ENCODE measurements at regions not wholly inside any gene's neighbourhood (a gene's known extent, or its start where the extent isn't known, plus 50 kb on each side); places are given as distances from the start of the nearest gene placed in this dataset.

DNA sequence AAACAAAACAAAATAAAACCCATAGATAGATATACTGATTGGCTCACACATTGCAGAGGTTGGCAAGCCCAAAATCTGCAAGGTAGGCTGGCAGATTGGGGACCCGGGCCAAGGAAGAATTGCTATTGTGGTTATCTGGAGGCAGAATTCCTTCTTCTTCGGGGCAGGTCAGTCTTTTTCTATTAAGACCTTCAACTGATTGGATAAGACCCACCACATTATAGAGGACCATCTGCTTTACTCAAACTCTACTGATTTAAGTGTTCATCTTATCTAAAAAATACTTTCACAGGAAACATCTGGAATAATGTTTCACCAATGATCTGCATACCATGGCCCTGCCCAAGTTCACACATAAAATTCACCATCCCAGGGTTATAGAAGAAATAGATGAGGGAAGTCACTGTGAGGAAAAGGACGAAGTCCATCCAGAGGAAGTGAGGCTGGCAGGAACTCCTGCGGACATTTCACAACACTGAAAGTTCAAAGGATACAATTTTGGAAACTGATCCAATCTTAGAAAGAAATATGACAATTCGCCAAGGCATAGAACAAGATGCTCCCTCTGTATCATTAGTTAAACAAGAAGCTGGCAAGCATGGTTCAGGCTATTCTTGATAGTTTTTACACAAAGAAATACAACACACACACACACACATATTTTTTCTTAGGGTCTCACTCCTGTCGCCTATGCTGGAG, 127.6 kb upstream of the MED13L start:
- DNase-seq: no peak

DNA sequence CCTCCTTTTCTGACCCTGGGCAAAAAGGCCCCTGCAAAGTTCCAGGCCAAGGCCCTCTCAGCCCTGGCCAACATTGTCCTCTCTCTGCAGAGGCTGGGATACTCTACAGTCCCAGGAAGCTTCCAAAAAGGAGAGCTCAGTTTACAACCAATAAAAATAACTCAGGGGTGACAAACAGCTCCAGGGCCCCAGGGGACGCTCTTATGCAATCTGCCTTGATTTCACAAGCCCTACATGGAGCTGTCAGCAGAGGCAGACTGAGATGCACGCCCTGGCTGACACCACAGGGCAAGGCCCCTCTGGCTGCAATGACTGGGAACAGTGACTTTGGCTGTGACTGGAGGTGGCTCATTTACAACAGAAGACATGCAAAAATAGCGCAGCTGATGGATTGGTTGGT, 129.0 kb upstream of the MED13L start:
- no peak for DNase-seq

DNA sequence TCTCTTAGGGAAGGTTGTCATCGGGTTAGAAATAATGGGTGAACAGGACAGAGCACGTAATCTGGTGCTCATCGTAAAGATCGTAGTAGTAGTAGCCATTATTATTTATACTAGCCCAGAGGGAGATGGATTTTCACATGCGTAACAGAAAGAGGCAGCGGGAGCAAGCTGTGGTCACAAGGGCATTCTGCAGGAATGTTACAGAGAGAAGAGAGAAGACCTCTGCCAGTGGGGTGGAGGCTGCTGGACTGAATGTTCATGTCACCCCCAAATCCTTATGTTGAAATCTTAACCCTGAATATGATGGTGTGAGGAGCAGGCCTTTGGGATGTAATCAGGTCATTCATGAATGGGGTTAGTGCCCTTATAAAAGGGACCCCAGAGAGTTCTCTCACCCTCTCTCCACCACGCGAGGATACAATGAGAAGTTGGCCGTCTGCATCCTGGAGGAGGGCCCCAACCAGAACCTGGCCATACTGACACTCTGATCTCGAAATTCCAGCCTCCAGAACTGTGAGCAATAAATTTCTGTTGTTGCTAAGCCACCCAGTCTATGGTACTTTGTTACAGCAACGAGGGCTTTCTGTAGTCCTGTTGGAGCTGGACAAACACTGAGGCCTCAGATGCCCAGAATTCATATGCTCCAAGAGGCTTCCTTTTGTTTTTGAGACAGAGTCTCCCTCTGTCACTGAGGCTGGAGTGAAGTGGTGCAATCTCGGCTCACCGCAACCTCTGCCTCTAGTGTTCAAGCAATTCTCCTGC, 131.2 kb upstream of the MED13L start:
- DNase-seq: no peak

DNA sequence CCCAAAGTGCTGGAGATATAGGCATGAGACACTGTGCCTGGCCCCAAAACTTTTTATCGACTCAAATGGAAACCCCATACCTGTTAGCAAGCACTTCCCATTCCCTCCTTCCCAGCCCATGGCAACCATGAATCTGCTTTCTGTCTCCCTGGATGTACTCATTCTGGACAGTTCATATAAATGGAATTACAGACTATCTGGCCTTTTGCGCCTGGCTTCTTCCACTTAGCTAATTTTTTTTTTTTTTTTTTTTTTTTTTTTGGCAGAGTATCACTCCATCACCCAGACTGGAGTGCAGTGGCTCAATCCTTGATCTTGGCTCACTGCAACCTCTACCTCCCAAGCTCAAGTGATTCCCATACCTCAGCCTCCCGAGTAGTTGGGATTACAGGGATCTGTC, 134.5 kb upstream of the MED13L start:
- DNase-seq: no peak

DNA sequence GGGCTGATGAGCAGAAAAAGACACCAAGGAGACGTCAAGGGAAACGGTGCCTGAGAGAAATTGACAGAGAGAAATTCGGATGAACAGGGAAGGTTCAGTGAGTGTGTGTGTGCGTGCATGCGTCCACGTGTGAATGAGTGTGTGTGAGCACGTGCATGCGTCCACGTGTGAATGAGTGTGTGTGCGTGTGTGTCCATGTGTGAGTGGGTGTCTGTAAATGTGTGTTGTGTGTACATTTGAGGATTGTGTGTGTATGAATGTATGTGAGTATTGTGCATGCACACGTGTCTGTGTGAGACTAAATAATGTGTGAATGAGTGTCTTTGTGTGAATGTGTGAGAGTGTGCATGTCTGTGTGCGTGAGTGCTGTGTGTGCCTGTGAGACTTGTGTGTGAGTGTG, 137.4 kb upstream of the MED13L start:
- no peak for DNase-seq

DNA sequence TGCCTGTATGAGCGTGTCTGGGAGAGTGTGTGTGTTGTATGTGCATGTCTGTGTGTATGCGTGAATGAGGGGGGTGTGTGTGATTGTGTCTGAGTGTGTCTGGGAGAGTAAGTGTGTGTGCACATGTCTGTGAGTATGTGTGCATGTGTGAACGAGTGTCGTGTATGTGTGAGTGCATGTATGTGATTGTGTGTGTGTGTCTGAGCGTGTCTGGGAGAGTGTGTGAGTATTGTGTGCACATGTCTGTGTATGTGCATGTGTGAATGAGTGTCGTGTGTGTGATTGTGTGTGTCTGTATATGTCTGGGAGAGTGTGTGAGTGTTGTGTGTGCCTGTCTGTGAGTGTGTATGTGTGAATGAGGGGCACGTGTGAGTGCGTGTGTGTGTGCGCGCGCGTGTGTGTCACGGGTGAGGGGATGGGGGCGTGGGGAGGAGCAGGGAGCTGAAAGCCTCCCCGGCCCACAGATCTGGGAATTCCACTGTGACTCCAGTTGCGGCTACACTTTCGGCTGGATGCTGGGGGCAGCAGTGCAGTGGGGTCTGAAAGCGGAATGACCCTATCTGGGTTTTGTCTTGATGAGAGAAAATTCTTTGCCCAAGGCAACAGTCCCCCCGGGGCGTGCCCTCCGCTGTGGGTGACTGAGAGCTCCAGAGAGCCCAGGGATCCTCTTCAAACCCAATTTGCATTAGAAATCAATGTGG, 138.1 kb upstream of the MED13L start:
- no peak for DNase-seq

DNA sequence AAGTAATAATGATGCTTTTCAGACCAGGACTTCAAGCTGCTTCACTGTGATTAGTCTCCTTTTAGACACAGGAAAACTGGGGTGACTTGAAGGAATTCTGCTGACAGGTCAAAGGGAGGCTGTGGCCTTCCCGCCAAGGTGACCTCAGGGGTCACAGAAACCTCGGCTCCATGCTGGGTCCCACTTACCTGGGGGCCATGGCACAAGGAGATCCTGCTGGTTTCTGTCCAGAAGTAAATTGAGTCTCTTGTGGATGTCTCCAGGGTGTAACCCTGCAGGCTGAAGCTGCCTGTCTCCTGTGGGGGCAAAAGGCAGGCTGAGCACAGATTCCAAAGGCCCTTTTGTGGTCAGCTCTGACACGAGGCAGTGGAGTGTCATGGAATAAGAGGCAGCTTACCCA, 138.7 kb upstream of the MED13L start:
- DNase-seq: no peak

DNA sequence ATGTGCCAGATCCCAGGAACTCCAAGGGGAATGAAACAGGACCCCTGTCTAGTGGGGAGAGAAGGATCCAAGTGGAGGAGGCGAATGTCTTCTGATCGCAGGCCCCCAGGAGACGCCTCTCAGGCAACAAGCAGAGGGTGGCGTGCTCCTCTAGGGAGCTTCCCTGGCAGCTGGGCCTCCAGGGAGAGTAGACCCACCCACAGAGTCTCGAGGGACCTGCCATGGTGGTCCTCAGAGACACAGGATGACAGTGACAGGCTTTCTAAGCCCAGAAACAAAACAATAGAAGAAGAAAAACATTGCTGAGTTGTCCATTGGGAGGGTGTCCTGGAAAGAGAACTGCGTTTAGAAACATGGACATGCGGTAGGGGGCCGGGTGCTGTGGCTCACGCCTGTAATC, 140.6 kb upstream of the MAP1LC3B2 start:
- DNase-seq: no peak

DNA sequence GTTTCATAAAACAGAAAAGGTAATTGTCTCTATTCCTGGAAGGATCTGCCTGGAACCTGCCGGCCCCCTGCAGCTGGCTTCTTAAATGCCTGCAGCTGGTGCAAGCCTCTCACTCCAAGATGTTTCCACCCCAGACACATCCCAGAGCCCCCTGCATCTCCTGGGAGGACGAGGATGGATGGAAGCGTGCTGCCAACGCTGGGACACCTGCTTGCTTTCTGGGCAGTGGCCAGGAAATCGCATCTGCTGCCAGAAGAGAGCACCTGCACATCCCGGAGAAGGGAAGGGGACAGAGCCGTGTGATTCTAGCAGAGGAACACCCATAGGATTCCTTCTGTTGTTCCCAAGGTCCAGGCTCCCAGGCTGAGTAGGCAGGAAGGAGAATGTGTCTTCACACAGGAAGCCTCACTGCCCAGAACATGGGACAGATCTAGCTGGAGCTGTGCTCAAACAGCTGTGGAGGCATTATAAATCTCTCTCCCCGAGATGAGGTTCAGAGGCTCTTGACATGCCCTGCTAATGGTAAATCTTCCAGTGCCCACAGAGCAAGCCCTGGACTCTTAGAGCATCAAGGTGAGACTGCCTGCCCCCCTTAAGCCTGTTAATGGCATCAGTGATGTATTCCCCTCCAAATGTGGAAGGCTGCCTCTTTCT, 138.8 kb upstream of the MAP1LC3B2 start:
- DNase-seq: peak; percentile 35

DNA sequence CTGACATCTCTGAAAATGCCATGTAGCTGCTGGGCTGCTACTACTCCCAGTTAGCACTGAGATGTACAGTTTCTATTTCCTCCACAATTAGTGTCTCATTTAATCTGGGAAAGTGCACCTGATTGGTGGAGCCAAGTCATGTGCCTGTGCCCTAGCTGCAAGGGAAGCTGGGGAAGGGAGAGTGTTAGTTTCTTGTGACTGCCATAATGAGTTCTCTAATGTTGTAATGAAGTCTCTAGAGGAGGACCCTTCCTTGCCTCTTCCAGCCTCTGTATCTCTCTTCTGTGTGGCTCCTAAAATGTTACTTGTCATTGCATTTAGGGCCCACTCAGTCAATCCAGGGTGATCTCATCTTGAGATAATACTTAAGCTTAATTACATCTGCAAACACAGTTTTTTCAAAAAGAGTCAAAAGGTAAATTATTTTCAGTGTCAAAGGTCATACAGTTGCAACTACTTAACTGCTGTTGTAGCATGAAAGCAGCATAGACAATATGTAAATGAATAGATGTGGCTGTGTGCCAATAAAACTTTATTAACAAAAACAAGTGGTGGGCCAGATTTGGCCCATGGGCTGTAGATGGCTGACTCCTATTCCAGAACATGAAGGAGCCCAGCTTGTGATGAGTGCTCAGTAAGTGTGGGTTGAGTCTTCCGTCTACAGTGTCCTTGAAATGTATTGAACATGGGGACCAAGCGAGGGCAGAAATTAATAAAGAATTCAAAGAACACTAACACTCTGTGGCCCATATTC, 137.2 kb upstream of the MAP1LC3B2 start:
- no peak for DNase-seq

DNA sequence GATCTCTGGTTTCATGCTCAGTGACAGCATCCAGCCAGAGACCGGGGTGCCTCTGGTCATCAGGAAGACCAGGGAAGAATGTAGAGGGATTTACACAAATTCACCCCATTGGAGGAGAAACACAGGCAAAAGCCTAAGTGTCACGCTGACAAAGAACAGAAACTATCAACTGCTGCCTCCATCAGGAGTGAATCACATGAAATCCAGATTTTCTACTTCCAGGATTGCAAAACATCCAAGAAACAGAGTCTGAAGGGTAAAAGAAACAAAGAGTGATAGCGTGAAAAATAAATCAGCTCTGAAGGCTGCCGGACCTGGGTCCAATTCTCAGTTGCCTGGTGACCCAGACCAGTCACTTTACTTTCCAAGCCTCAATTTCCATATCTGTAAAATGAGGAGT, 136.1 kb upstream of the MAP1LC3B2 start:
- DNase-seq: no peak

DNA sequence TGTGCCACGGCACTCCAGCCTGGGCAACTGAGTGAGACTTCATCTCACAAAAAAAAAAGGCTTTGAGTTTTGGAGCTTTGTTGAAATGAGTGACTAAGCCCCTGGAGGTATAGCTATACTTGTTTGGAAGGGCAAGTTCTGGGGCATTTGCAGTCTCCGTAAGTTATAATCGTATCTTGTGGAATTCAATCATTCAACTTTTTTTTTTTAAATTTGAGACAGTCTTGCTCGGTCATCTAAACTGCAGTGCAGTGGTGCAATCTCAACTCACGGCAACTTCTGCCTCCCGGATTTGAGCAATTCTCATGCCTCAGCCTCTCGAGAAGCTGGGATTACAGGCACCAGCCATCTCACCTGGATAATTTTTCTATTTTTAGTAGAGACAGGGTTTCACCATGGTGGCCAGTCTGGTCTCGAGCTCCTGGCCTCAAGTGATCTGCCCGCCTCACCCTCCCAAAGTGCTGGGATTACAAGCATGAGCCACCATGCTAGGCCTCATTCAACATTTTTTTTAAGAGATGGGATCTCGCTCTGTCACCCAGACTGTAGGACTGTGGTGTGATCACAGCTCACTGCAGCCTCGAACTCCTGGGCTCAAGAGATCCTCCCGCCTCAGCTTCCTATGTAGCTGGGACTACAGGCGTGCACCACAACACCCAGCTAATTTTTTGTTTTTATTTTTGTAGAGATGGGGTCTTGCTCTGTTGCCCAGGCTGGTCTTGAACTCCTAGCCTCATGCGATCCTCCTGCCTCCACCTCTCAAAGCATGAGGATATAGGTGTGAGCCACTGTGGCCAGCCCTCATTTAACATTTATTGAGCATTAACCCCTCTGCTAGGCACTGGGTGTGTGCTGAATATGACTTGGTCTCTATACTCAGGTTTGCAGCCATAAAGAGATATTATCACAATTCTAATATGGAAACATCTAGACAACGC, 133.7 kb upstream of the MAP1LC3B2 start:
- DNase-seq: no peak

DNA sequence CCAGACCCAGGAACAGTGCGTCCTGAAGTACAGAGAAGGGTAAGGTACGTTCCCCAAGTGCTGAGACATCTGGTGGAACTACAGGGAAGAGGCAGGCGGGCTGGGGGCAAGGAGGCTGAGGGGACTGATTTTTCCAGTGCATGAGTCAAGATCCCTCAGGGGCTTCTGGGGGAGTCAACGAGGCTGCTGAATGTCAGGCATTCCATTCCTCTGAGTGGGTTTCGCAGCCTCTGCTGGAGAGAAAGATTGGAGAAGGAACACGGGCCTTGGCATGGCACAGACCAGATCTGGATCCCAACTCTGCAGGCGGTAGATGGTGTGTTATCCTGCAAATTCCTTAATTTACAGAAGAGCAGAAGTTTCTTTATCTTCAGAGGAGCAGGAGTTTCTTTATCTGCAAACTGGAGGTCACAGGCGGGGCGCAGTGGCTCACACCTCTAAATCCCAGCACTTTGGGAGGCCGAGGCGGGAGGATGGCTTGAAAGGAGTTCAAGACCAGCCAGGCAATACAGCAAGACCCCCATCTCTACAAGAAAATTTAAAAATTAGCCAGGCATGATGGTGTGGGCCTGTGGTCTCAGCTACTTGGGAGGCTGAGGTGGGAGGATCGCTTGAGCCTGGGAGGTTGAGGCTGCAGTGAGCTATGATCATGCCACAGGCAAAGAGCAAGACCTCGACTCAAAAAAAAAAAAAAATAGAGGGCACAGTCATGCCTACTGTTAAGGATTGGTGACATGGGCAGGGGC, 132.6 kb upstream of the MAP1LC3B2 start:
- no peak for DNase-seq

DNA sequence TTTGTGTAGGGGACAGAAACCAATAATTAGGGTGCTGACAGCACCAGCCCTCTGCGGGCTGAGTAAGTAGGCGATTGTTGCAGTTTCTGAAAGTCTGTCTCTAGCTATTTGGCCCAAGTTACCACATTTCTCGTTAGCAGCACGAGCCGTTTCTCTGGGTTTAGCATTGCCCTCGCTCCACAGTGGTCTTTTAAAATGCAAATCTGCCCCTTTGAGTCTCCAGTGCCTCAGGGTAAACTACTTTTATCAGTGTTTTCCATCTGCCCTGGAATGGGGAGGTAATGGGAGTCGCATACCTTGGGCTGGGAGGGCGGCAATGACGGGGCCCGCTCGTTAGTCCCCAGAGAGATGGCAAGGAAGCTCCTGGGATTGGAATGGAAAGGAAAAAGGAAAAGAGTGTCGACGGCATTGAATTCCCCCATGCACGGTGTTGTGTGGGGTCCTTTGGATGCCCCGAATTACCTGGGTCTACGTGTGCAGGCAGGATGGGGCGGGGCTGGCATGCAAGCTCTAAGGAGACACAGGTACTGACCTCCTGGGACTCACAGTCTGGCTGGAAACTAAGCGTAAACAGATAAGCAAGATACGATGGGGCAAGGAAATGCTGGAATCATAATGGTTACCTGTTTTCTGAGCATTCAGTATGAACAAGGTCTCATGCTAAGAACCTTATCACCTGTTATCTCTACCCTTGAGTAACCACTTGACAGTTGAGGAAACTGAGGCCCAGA, 131.8 kb upstream of the MAP1LC3B2 start:
- no peak for DNase-seq

DNA sequence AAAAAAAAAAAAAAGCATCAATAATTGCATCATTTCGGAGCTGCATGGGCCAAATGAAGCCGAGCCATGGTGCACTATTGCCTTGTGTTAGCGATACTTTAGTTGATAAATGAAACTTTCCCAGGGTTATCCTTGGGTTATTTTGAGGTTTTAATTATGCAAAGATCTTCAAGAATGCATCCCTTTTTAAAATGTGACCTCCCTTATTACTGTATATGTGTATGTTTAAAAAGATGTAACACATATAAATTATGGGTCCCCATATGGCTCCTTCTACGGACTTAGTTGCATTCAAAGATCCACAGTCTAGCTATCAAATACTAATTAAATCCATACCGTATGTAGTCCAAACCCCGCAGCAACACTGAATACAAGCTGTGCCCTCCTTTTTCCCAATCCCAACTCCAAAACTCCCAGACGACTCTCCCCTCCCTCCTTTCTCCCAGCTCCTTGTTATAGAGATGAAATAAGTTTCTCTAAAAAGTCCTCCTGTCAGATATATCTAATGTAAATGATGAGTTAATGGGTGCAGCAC, 129.3 kb upstream of the MAP1LC3B2 start:
- no peak for DNase-seq

DNA sequence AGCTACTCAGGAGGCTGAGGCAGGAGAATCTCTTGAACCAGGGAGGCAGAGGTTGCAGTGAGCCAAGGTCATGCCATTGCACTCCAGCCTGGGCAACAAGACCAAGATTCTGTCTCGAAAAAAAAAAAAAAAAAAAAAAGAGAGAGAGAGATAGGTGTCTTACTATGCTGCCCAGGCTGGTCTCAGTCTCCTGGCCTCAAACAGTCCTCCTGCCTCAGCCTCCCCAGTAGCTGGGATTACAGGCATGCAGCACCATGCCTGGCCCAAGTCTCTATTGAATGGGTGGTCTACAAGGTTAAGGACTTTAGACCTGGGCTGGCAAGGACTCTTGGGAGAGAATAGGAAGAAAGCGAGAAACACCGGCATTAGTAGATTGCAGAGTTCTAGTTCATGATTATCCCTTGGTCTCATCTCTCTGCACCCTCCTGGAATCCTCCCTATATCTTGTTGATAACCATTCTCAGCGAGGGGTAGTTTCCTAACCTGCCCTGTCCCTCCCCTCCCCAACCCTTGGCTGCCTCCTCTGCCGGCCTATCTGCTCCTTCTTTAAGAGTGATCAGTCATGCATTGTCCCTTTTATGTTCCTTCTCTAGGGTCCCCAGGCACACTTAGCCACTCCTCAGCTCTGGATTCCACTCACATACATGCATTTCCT, 128.1 kb upstream of the MAP1LC3B2 start:
- no peak for DNase-seq

DNA sequence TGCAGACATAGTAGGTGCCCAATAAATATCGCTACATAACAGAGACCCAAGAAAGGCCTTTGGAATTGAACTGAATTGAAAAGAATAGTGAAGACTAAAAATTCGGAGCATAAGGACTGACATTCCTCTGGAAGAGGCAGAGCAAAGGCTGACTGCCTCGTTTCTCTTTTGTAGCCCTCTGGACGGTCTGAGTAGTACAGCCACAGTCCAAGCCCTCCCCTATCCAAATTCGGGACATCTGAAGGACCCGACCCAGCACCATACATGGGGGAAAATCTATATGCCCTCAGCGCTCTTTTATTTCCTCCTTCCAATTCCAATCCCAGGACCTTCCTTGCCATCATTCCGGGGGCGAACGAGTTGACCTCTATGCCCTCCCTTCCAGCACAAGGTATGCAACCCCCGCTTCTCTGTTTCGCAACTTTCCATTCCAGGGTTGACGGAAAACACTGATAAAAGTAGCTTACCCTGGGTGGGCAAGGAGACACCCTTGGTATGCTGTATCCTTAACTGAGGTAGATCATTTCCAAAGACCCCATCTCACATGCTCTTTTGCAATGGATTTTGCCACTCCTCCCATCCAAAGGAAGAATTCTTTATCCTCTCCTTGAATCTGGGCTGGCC, 127.4 kb upstream of the MAP1LC3B2 start:
- no peak for DNase-seq

DNA sequence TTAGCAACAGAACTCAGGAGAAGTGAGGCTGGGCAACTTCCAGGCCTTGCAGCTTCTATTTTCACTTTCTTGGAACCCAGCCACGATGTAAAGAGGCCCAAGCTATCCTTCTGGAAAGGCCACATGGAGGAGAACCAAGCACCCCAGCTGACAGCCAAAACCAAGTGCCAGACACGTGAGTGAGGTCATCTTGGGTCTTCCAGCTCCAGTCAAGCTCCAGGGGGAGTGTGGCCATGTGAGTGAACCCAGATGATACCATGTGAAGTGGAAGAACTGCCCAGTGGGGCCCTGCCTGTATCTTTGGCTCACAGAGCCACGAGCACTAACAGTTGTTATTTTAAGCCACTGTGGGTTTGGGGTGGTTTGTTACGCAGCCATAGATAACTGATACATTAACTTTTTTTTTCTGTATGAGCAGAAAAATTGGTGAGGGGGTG, 126.8 kb upstream of the MAP1LC3B2 start:
- no peak for DNase-seq

DNA sequence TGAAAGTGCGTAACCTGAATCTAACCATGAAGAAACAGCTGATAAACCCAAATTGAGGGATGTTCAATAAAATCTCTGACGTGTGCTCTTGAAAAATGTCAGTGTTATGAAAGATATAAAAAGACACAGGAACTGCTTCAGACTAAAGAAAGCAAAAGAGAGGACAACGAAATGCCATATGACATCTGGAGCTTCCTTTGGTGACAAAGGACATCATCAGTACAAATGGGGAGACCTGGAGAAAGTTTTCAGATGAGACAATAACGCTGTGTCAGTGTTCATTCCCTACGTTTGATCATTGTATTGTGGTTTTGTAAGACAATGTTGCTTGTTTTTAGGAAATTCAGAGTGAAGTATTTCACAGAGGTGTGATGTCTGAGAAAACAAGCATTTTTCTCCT, 125.9 kb upstream of the MAP1LC3B2 start:
- DNase-seq: no peak

Data from NCI-H774 (cell line).